Activated CD4-positive, alpha-beta memory T cell treated with anti-CD3 and anti-CD28 coated beads for 36 hours (primary cell): ENCODE measurements at regions not wholly inside any gene's neighbourhood (a gene's known extent, or its start where the extent isn't known, plus 50 kb on each side); places are given as distances from the start of the nearest gene placed in this dataset.

Experiments used
- CTCF ChIA-PET: fragments of 350-600 bp; sonication (Branson Sonifier 250); formaldehyde crosslinking; loops from one replicate; lab custom pipeline; 2021; ENCODE audit warnings: antibody characterized with exemption, inconsistent platforms; lab: Charles Lee
- POLR2A ChIA-PET: fragments of 350-600 bp; sonication (Branson Sonifier 250); formaldehyde crosslinking; loops from one replicate; lab custom pipeline; 2021; ENCODE audit warnings: antibody characterized with exemption; lab: Charles Lee
- DNase-seq: peaks from one replicate; pipeline ENCODE4 v3.0.0-alpha.2; 2020
- H3K27ac Mint-ChIP-seq: one replicate; pipeline ENCODE4 v1.8.0; 2021; ENCODE audit warnings: mixed read lengths
- H3K27me3 Mint-ChIP-seq: one replicate; pipeline ENCODE4 v1.8.0; 2021; ENCODE audit warnings: mixed read lengths
- H3K36me3 Mint-ChIP-seq: one replicate; pipeline ENCODE4 v1.8.0; 2021; ENCODE audit warnings: mixed read lengths
- H3K4me1 Mint-ChIP-seq: one replicate; pipeline ENCODE4 v1.8.0; 2021; ENCODE audit warnings: low read depth, mixed read lengths
- H3K4me3 Mint-ChIP-seq: one replicate; pipeline ENCODE4 v1.8.0; 2021; ENCODE audit warnings: mild to moderate bottlenecking, mixed read lengths
- H3K9me3 Mint-ChIP-seq: one replicate; pipeline ENCODE4 v1.8.0; 2021; ENCODE audit warnings: mixed read lengths
- intact Hi-C: fragments of 100-400 bp; cut with micrococcal nuclease; formaldehyde crosslinking; loops from one replicate; pipeline ENCODE4 v1.15.1; 2023

DNA sequence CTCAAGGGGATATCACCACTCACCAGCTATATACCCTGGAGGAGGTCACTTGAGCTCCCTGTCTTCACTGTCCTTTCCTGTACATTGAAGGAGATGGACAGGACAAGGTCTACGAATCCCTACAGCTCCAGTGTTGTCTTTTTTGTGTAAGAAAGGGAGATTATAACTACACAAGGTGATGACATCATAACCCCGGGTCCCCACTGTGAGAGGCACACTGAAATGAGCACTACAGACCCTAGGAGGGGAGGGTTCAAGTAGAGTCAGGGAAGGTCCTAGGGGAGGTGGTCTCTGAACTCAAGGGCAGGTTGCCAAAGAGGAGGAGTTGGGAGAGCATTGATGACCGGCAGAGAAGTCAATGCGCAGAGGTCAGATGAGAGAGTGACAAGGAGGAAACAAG is 108.3 kb upstream of the SLC14A2 start:
- H3K27ac Mint-ChIP-seq: no peak overlapping the region
- ChIA-PET CTCF (no interaction called here), POLR2A (no interaction called here)
- intact Hi-C loops: no loop called here
- H3K9me3 Mint-ChIP-seq: no peaks in the 10 kb centered on the region
- no peaks in the 10 kb centered on the region for H3K36me3 Mint-ChIP-seq
- DNase-seq: no peak
- H3K27me3 Mint-ChIP-seq: peaks cover 1% of the 10 kb centered on the region
- no peaks in the 10 kb centered on the region for H3K4me1 Mint-ChIP-seq
- no peak overlapping the region for H3K4me3 Mint-ChIP-seq

DNA sequence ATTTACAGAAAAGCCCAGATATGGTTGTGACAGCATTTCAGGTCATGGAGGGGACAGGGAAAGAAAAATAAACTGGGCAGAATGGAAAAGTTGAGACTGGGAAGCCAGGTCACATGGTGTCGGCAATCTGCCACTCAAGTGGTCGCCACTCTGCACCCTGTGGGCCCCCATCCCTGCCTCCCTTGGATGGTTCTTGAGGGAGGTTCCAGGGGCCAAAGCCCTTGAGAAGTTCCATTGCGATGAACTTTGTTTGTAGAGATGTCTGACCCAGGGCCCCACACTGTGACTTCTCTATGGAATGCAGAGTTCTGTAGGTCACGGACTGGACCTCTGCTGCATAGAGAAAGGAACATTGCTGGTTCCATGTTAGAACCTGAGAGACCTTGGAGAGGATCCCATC is 105.7 kb upstream of the SLC14A2 start:
- peaks cover 9% of the 10 kb centered on the region for H3K9me3 Mint-ChIP-seq
- H3K4me1 Mint-ChIP-seq: no peaks in the 10 kb centered on the region
- ChIA-PET POLR2A (no interaction called here), CTCF (no interaction called here)
- DNase-seq: no peak
- intact Hi-C loops: no loop called here
- H3K4me3 Mint-ChIP-seq: no peak overlapping the region
- peaks cover 2% of the 10 kb centered on the region for H3K27me3 Mint-ChIP-seq
- no peak overlapping the region for H3K27ac Mint-ChIP-seq
- no peaks in the 10 kb centered on the region for H3K36me3 Mint-ChIP-seq

DNA sequence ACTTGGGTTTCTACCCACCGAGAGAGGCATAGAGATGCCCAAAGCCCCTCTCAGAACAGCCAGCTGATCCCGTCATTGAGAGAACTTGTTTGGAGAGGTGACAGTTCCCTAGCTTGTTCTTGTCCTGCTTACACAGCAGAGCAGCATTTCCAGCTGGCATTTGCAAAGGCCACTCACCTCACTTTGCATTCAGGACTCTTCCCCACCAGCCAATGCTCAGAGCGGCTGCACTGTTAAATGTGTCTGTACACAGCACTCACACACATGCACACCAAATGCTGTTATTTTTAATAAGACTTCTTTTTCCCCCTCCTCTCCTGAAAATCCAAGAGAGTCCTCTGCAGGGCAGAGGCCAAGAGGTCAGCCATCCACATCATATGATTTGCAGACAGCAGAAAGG is 104.6 kb upstream of the SLC14A2 start:
- H3K27me3 Mint-ChIP-seq: peaks cover 2% of the 10 kb centered on the region
- H3K4me3 Mint-ChIP-seq: no peak overlapping the region
- intact Hi-C loops: no loop called here
- H3K9me3 Mint-ChIP-seq: peaks cover 9% of the 10 kb centered on the region
- DNase-seq: no peak
- H3K4me1 Mint-ChIP-seq: no peaks in the 10 kb centered on the region
- POLR2A ChIA-PET: no interaction called here
- H3K36me3 Mint-ChIP-seq: no peaks in the 10 kb centered on the region
- CTCF ChIA-PET: no interaction called here
- no peak overlapping the region for H3K27ac Mint-ChIP-seq

DNA sequence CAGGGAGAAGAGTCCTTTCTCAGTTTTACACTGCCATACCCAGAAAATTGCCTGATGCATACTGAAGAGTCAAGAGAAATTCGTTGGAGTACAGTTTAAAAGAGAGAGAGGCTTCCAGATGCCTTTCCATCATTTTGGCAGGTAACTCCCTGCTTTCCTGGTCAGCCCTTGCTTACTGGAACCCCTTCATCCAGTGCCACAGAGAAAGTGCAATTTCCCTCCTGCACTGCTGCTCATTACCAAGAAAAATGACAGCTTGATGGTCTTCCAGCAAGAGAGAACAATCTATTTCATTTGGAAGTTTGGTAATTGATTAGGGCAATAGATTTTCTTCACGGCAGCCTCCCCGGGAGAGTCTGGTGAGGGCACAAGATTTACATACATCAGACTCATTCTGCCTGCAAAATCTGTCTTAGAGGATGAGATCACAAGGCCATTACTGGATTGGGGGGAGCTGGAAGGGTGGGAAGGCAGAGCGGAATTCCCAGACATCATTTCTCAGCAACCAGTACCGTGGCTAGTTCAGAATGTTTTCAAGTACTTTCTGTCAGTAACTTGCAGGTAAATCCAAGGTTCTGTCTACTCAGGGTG is 102.8 kb upstream of the SLC14A2 start:
- H3K9me3 Mint-ChIP-seq: peaks cover 9% of the 10 kb centered on the region
- CTCF ChIA-PET: no interaction called here

DNA sequence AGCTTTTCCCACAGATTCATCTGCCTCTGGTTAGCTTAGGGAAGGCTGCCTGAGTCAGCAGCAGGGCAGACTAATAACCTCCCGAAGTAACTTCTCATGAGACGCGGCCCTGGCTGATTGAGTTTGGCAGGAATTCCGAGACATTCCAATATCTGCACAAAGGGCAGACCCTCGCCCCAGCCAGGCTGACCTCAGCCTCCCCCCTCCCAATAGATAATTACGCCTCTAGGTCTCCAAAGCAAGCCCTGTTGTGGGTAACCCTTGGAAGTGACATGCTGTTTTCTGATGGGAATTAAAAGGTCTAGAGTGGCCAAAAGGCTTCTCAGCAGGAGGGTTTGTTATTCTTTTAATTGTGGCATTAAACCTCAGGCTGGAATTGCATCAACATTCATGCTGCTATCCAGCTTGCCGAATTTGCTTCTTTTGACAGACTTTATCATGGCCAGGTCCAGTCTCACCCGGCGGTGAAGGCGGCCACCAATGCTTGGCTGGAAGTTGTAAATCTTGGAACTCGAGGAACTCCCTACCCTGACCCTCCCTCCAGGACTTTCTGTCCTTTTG is 98.0 kb upstream of the SLC14A2 start:
- Mint-ChIP-seq H3K27me3 (peaks cover 2% of the 10 kb centered on the region), H3K36me3 (no peaks in the 10 kb centered on the region), H3K4me3 (no peak overlapping the region), H3K4me1 (no peaks in the 10 kb centered on the region), H3K27ac (no peak overlapping the region), H3K9me3 (peaks cover 9% of the 10 kb centered on the region)
- intact Hi-C loops: no loop called here
- POLR2A ChIA-PET: no interaction called here
- no peak for DNase-seq
- CTCF ChIA-PET: no interaction called here

More for the DNA sequence above, 102.8 kb upstream of the SLC14A2 start:
- H3K36me3 Mint-ChIP-seq: no peaks in the 10 kb centered on the region
- H3K27me3 Mint-ChIP-seq: peaks cover 2% of the 10 kb centered on the region
- DNase-seq: no peak
- H3K4me3 Mint-ChIP-seq: no peak overlapping the region
- no peak overlapping the region for H3K27ac Mint-ChIP-seq
- intact Hi-C loops: no loop called here
- POLR2A ChIA-PET: no interaction called here
- no peaks in the 10 kb centered on the region for H3K4me1 Mint-ChIP-seq

DNA sequence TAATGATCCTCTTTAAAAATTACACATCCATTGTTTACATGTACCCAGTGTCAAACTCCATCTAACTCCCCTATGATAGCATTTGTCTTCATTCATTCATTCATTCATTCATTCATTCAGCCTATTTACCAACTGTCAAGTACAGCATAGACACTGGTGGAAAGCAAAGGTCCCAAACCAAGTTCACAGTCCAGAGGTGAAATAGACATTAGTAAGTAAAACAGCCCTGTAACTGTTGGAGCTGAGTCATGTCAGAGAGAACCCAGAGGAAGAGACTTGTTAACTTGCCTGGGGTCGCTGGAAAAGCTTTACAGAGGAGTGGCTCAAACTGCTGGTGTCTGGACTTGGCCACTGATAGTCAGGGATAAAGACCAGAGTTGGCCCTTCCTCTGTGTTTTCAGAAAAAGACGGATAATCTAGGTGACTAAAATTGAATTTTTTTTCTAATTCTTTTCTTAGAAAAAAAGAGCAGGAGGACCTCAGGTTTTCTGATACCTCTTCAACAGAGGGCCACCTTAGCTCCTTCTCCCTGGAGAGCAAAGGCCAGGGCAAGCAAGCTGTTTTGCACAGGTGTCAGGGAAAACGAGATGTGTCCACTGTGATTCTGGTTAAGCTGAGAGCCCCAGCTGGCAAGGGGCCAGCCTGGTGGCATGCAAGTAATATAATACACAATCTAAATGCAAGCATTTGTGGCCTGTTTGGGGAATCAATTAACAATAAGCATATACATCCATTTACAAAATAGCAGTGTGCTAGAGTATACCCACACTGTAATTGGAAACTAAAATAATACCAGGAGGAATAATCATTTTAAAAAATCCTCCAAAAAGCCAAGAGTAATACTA is 96.7 kb upstream of the SLC14A2 start:
- H3K27ac Mint-ChIP-seq: no peak overlapping the region
- peaks cover 9% of the 10 kb centered on the region for H3K9me3 Mint-ChIP-seq
- DNase-seq: no peak
- ChIA-PET CTCF (no interaction called here), POLR2A (no interaction called here)
- H3K4me1 Mint-ChIP-seq: no peaks in the 10 kb centered on the region
- no peaks in the 10 kb centered on the region for H3K27me3 Mint-ChIP-seq
- H3K4me3 Mint-ChIP-seq: no peak overlapping the region
- no peaks in the 10 kb centered on the region for H3K36me3 Mint-ChIP-seq
- intact Hi-C loops: no loop called here

DNA sequence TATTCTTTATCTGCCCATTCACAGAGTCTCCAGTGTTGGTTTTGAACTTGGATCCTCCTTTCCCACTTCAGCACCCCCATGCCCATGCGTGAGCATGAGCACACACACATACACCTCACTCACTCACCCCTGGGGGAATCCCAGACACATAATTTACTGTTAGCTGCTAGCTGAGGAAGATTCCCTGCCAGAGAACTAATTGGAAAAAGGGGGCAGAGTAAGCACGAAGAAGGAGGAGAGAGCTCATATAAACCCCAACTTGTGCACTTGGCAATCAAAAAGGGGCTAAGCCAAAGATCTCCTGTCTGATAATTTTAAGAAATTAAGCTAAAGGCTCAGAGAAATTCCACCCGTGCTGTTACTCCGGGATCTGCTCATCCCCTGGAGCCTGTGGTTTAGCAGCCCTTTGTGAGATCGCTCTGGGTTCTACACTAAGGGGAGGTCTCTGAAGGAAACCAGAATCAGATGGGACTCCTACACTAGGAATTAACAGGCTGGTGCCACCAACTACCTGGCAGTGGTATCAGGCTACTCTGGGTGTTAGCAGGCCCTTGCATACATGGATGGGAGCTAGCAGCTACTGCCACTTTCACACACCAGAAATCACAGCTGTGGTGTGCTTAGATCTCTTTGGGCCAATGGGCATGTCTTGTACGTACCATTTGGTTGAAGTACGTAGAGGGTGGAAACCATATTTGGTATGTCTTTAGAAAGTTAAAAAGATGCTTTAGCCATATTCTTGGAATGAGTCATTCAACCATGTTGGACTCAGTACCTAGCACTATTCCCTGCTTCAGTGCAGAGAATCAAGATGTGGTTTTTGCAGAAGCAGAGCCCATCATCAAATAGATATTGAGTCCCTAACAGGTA is 95.6 kb upstream of the SLC14A2 start:
- no peak overlapping the region for H3K27ac Mint-ChIP-seq
- DNase-seq: no peak
- no peaks in the 10 kb centered on the region for H3K9me3 Mint-ChIP-seq
- ChIA-PET POLR2A (no interaction called here), CTCF (no interaction called here)
- intact Hi-C loops: no loop called here
- H3K4me1 Mint-ChIP-seq: no peaks in the 10 kb centered on the region
- H3K27me3 Mint-ChIP-seq: no peaks in the 10 kb centered on the region
- H3K4me3 Mint-ChIP-seq: no peak overlapping the region
- H3K36me3 Mint-ChIP-seq: no peaks in the 10 kb centered on the region

DNA sequence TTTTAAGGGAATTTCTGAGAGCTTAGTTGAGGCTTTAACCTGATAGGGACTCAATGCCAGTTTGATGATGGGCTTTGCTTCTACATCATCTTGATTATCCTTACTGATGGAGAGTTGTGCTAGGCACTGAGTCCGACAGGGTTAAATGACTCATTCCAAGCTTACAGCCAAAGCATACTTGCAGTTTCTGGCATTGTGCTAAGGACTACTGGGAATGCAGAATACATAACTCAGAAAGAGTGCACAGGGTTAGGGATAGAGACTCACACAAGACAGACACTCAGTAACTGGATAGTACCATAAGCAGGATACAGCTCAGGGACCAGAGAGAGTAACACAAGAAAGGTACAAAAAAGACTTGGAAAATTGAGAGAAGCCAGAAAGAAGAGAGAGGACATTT is 94.1 kb upstream of the SLC14A2 start:
- H3K36me3 Mint-ChIP-seq: no peaks in the 10 kb centered on the region
- H3K27me3 Mint-ChIP-seq: no peaks in the 10 kb centered on the region
- intact Hi-C loops: no loop called here
- POLR2A ChIA-PET: no interaction called here
- no peak overlapping the region for H3K27ac Mint-ChIP-seq
- H3K4me1 Mint-ChIP-seq: no peaks in the 10 kb centered on the region
- CTCF ChIA-PET: no interaction called here
- H3K4me3 Mint-ChIP-seq: no peak overlapping the region
- H3K9me3 Mint-ChIP-seq: no peaks in the 10 kb centered on the region
- DNase-seq: no peak

DNA sequence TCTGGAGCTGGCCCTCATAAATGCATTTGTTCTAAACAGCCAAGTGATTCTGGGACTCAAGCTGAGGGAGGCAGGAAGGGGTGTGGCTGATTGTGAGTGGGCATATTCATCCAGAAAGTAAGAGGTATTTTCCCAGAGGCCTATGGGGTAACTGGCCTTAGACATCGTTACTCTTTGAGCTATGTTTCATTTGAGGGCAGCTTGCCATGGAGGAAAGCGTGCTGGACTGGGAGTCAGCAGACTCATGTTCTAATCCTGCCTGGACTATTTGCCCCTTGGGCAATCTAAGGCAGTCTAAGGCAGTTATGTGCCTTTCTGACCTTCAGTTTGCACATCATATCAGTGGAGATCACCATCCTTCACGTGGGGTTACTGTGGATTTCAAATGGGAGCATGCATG is 93.5 kb upstream of the SLC14A2 start:
- H3K9me3 Mint-ChIP-seq: no peaks in the 10 kb centered on the region
- H3K4me3 Mint-ChIP-seq: no peak overlapping the region
- CTCF ChIA-PET: no interaction called here
- no peaks in the 10 kb centered on the region for H3K4me1 Mint-ChIP-seq
- H3K36me3 Mint-ChIP-seq: no peaks in the 10 kb centered on the region
- intact Hi-C loops: no loop called here
- no peaks in the 10 kb centered on the region for H3K27me3 Mint-ChIP-seq
- POLR2A ChIA-PET: no interaction called here
- H3K27ac Mint-ChIP-seq: no peak overlapping the region
- peak; percentile 10 for DNase-seq

DNA sequence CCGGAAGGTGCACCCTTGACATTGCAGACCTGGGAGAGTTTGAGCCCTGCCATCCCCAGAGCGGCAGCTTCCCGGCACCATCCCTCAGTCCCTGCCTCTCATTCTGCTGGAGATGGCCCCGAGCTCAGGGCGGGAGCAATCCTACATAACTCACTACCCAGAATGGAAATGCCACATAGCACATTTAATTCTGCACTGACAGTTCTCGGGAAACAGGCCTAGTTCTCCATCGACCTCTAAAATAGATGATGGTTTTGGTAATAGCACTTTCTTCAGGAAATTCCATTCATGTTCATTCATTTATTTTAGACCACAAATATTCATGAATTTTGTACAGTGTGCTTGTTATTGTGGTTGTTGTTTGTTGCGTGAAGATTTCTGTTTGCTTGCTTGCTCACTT is 92.9 kb upstream of the SLC14A2 start:
- H3K9me3 Mint-ChIP-seq: no peaks in the 10 kb centered on the region
- H3K27ac Mint-ChIP-seq: no peak overlapping the region
- no peaks in the 10 kb centered on the region for H3K4me1 Mint-ChIP-seq
- no peak for DNase-seq
- H3K36me3 Mint-ChIP-seq: no peaks in the 10 kb centered on the region
- H3K27me3 Mint-ChIP-seq: no peaks in the 10 kb centered on the region
- ChIA-PET POLR2A (no interaction called here), CTCF (no interaction called here)
- intact Hi-C loops: no loop called here
- H3K4me3 Mint-ChIP-seq: no peak overlapping the region

DNA sequence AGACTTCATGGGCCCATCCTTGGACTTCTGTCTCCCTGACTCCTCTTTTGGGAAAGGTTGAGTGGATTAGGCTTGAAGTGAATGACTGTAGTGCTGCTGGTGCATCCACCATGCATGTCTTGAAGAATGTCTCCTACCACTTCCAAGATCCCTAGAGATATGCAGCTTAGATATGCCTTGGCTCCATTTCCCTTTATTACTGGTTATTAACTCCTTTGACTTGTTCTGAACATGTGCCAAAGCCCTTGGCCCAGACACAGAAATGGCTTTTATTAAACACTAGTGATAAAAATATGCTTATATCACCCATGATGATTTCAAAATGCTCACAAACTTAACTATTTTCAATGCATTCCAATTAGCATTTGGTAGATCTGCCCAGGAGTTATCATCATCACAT is 90.0 kb upstream of the SLC14A2 start:
- CTCF ChIA-PET: no interaction called here
- Mint-ChIP-seq H3K36me3 (no peaks in the 10 kb centered on the region), H3K4me1 (no peaks in the 10 kb centered on the region), H3K27ac (no peak overlapping the region), H3K4me3 (no peak overlapping the region), H3K9me3 (no peaks in the 10 kb centered on the region), H3K27me3 (peaks cover 1% of the 10 kb centered on the region)
- POLR2A ChIA-PET: no interaction called here
- intact Hi-C loops: no loop called here
- no peak for DNase-seq

DNA sequence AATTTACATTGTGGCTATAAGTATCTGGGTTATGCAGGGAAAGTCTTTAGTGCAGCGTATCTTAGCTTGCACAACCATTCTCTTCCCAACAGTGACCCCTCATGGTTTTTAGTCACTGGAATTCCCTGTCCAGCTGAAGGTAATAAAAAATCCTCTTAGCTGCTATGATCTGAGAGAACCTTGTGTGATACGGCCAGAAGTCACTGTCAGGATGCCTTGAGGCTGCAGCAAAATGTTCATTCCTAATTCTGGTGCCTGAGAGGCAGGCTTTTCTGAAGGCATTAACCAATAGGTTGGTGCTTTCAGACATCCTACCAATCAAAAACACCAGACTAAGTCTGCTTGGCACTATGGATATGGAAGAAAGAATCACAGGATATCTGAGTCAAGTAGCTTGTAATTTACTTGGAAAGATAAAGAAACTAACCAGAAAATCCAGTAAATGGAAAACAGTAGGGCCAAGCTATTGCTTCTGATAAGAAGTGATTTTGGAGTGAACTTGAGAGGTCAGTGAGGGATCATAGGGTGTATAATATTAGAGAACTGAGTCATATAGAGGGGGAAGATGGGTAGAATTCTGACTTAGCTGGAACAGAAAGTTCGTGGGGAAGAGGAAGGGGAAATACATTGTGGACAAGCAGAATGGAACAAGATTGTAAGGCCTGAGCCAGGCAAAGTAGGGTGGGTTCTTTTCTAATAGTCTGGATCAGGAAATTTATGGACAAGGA is 89.0 kb upstream of the SLC14A2 start:
- Mint-ChIP-seq H3K4me3 (no peak overlapping the region), H3K36me3 (no peaks in the 10 kb centered on the region), H3K27ac (no peak overlapping the region), H3K27me3 (peaks cover 1% of the 10 kb centered on the region), H3K9me3 (no peaks in the 10 kb centered on the region), H3K4me1 (no peaks in the 10 kb centered on the region)
- DNase-seq: no peak
- POLR2A ChIA-PET: no interaction called here
- CTCF ChIA-PET: no interaction called here
- intact Hi-C loops: no loop called here
